ENCODE measurements at regions not wholly inside any gene's neighbourhood (a gene's known extent, or its start where the extent isn't known, plus 50 kb on each side); places are given as distances from the start of the nearest gene placed in this dataset.

DNA sequence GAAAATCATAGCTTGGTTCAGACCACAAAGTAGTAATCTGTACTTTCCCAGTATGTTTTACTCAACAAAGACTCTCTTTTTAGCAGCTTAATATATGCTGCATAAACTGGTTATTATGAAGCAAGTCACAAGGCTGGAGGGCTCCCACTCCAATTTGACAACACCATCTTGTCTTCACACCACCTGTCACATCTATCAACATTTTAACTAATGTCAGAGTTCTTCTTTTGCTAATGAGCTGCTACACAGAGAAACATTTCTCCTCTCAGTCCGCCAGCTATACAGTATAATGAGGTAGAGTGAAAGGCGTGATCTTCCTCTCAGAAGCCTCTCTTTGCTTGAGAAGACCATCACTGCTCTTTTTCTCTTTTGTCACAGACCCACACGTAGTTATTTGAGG, 230.1 kb downstream of the BARHL2 start:
- no peak for DNase-seq

DNA sequence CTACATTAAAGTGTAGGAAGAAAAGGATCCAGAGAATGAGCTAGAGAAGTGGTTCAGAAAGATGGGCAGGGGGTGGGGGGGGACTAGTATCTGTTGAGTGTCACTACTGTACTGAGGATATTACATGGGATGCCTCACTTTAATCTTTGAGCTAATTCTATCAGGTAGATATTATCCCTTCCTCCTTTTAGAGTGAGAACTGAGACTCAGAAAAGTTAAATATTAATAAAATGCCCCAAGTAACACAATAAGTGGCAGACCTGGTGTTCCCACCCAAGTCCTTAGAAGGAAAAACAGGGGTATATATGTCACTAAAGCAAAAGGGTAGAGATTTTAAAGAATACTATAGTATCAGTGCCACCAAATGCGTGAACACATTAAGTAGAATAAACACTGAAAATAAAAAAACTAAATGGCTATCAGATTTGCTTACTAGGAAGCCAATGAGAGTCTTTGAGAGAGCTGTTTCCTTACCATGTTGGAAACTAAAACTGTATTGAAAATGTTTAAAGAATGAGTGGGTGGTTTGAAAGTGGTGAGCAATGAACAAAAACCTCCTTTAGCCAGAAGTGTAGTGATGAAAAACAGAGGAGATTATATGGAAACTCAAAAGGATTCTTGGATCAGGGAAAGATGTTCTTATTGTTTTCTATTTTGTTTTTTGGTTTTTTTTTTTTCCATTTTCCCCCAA, 230.8 kb downstream of the BARHL2 start:
- no peak for DNase-seq

DNA sequence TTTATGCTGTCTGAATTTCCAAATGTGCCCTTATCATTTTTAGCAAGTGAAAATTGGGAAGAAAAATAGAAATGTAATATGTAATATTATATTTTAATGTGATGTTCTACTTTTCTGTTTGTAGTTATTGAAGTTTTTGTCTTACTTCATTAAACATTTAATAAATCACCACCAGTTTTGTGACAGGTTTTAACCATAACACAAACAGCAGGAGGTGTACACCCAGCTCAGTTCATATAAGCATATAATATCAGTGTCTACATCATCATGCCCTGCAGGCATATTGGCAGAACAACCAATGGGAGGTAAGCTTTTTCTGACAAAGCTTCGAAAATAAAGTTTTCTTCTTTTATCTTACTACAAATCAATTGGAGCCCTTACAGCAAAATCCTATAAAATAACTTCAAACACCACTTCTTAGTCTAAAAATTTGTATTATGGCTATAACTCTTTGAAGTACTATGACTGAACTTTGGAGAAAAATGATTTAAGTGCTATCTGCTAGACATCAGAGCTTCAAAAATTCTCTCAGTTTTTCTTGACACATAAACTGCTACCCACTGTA, 236.7 kb downstream of the BARHL2 start:
- DNase-seq, result no peak

DNA sequence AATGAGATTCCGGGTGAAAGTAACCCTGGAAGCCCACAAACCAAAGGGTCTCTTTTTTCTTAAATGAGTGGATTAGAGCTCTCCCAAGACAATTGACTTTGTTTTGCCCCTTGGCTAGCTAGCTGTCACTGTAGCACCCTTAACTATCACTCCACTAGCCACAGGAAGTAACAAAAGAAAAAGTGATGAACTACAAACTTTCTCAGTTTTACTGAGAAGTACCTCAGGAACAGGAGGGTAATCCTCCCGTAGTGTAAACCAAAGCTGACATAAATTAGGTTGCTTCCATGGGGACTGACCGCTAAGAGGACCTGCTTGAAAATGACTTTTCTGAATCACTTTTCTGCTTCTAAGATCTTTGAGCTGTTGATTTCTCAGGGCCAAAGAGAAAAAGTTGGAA, 240.1 kb downstream of the BARHL2 start:
- DNase-seq, result no peak

DNA sequence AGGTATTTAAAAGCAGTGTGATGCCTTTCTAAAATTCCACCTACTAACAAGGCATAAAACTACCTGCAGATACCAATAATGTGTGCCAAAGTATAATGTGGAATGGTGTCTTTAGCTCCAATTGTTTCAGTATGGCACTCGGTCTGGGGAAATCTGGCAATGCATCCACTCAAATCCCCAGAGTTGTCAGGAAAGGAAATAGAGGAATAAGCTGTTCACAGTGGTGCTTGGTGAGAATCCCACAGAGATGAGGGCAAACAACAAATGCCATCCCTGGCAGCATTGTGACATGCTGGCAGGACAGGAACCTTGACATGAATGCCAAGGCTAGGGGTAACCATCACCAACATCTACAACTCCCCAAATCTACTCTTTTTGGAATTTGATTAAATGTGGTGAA, 240.7 kb downstream of the BARHL2 start:
- DNase-seq, result no peak

DNA sequence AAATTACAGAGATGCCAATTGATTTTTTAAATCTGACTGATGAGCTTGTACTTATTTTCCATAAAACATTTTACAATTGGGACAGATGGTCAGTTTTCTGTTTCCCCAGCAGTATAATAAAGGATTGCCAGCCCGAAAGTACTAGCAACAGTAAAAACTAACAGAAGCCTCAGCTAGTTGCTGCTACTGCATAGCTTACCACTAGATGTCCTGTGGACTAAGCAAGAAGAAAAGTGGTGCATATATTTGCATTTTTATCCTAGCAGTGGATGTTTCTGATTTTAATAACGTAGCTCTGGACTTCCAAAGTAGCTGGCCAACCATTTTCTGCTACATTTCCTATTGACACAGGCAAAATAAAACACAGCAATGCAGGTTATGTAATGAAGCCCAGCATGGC, 241.5 kb downstream of the BARHL2 start:
- no peak for DNase-seq

DNA sequence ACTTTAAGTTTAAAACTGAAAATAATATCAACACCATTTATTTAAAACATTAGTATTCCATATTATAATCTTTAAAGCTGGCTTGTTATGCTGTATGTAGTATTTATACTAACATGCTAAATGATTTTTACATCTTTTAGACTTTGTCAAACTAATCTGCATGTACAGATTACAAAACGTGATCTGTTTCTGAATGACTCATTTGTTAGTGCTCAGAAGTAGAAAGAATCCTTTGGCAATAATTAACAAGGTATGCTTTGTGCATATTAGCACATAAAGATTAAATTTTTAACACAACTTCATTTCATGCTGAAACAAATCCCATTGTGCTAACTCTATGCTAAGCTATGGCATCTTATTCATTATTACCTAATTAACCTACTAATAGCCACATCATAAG, 242.4 kb downstream of the BARHL2 start:
- DNase-seq, result no peak

DNA sequence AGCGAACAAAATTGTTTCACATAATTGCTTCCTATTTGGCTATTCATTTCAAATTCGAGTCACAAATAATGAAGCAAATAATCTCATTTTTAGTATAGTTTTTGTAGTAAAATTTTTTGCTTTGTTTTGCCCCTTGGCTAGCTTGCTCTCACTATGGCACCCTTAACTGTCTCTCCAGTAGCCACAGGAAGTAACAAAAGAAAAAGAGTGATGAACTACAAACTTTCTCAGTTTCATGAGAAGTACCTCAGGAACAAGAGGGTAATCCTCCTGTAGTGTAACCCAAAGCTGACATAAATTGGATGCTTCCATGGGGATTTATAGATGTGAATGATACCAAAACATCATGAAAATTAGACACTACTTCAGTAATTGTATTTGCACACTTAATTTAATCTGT, 242.9 kb downstream of the BARHL2 start:
- DNase-seq, result no peak

DNA sequence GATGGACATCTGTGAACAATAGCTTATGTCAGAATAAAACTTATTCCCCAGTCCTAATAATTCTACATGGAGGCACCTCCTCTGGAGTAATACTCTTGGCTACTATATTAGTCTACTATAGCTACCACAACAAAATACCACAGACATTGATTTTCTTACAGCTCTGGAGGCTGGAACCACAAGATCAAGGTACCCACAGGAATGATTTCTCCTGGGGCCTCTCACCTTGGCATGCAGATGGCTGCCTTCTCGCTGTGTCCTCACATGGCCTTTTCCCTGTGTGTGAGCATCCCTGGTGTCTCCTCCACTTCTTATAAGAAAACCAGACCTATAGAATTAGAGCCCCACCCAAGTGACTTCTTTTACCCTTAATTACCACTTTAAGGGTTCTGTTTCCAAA, 244.3 kb downstream of the BARHL2 start:
- no peak for DNase-seq

DNA sequence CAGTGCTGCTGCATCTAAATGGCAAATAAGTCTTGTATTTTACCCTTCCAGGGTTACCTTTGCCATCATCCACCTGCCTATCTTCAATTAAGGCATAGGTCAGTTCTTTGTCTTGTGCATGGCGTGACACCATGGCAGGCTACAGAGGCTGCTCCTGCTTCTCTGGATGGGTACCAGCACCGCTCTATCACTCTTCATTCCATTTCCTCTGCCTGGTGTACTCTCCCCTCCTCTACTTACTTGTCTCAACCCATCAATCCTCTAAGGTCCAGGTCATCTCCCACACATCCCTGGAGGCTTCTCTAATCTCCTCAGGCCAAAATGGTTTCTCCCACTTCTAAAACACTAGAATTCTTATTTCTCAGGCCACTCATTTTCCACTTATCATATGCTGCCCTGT, 257.5 kb downstream of the BARHL2 start:
- no peak for DNase-seq

DNA sequence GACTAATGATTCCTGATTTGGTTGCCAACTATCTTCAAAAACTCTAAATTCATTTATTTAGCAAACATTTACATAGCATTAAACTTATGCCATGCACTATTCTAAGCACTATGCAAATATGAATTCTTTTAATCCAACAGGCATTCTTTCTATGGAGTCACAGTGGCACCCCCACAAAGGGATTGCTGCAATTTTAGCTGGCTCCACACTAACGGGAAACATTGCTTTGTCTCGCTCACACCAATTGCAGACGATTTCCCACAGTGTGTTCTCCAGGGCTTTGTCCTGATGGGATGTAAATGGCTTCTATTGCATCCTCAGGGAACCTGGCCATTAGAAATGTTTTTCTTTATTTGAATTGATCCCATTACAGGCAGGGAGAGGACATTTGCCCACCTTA, 259.1 kb downstream of the BARHL2 start:
- no peak for DNase-seq

DNA sequence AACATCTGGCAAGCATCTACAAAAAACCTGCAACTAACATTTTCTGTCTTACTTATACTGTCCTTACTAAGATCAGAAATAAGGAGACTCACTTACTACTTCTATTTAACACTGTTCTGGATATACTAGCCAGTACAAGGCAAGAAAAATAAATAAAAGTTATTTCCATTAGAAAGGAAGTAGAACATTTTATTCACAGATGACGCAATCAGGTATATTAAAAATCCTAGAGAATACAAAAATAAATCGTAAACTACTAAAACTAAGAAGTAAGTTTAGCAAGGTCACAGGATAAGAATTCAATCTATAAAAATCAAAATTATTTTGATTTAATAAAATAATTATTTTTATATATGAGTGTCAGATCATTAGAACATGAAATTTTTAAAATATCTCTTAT, 264.6 kb downstream of the BARHL2 start:
- DNase-seq, result no peak

DNA sequence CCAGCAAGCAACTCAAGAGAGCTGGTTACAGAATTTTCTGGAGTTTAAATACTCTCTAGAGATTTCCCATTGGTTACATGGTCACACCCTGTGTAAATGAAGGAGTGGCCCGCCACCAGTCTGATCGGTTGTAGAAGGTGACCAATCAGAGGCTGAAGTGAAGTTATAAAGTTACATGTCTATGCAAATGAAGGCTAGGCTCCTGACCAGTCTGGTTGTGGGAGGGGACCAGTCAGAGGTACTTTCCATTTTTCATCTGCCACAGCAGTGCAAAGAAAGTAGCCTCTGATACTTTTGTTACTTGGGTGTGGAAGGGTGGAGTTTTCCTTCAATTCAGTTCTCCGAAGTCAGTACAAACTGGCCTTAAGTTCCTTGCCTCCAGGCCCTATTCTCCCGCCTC, 273.7 kb downstream of the BARHL2 start:
- no peak for DNase-seq

DNA sequence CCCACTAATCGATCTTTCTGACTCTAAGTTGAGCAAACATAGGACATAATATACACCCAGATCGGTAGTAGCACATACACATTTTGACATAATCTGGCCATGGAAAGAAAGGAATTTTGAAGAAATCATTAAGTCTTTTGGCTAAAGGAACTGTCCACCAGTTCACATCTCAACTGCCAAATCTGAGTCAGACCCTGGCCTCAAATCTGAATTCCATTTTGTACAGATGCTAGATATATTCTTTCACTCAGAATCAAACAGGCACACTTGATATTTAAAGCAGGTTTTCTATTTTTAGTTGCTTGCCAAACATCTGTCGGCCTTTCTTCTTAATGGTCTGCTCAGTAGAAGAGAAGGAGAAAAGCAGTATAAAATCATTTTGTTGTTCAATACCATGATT, 281.8 kb downstream of the BARHL2 start:
- no peak for DNase-seq

DNA sequence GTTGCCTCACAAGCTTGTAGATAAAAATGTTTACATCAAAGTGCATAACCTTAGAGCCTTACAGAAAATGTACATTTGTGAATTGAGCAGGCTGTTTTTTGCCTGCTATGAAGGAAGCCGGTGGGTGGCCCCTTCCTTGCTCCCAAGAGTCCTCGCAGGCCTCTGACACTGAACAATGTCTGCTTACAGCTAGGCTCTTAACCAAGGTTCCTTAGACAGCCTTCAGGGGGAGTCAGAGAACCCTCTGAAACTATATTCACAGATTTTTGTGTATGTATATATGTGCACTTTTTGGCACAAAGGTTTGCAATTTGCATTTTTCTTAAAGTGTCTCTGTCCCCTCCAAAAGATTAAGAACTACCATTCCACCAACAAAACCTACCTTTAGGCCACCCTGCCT, 282.6 kb downstream of the BARHL2 start:
- no peak for DNase-seq

DNA sequence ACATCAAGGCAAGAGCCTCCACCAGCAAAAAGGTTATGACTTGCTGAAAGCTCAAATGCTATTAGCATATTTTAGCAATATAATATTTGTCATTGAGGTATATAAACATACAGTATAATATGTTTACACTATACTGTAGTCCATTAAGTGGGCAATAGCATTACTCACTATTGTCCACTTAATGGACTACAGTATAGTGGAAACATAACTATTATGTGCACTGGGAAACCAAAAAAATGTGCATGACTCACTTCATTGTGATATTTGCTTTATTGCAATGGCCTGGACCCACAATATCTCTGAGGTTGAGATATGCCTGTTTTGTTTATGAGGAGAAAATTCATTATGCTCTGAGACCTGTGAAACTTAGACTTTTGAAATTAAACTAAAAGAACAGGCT, 300.0 kb downstream of the BARHL2 start:
- DNase-seq, result peak; percentile 41

DNA sequence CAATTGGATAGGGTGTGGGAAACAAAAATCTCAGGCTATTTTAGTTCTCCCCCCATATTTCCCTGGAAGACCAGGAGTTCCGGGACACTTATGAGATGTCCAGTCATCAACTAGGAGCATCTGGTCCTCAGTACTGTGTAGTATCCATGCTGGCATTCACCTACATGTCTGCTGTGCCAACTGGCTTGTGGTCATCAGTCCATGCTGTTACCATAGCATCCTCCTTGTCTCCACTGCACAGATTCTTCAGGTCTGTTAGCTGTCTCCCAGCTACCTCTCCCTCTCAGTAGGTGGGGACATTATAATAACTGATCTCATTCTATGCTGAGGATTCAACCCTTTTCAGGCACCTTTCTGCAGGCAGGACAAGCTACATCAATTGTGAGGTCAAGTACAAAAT, 302.9 kb downstream of the BARHL2 start:
- no peak for DNase-seq

DNA sequence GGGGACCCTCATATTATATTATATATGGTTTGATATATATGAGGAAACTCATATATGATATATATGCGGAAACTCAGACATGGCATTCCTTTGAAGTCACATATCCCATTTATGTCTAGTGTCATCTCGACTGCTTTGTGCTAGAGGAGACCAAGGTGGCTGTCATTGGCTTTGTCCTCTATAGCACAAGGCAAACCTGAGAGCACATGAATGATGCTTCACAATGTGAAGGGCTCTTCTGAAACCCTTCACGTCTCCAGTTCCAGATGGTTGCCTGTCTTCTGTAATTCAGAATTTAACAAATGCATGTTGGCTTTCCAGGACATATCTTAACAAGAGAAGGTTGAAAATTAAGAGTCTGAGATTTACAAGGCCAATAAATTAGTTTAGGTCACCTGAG, 303.6 kb downstream of the BARHL2 start:
- DNase-seq, result no peak

DNA sequence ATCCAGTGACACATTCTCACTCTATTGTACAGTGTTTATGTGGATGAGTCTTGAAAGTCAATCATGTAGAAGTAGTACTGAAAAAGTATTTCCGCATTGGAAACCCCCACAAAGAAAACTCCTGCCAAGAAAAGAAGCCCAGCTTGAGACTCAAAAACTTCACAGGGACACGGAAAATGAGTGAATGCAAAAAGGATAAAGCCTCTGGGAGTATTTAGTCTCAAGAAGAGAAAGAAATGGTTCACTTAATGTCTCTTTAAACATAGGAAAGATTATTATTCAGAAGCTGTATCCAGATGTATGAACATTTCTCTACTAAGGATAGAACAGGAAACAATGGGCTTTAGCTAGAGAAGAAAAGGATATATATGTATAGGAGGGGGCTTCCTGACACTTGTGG, 304.5 kb downstream of the BARHL2 start:
- no peak for DNase-seq

DNA sequence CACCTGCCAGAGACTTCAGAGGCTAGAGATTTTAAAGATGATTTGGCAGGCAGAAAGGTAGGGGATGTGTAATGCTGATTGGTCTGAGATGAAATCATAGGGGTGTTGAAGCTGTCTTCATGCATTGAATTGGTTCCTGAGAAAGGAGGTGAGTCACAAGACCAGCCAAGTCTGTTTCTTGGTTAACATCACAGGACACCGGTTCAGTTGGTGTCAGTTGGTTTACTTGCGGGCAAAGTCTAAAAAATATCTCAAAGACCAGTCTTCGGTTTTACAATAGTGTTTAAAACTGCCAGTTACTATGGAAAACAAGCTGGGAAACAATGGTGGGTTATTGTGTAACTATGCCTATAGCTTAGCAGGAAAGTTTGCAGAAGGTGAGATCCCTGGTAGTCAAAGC, 305.9 kb downstream of the BARHL2 start:
- no peak for DNase-seq

DNA sequence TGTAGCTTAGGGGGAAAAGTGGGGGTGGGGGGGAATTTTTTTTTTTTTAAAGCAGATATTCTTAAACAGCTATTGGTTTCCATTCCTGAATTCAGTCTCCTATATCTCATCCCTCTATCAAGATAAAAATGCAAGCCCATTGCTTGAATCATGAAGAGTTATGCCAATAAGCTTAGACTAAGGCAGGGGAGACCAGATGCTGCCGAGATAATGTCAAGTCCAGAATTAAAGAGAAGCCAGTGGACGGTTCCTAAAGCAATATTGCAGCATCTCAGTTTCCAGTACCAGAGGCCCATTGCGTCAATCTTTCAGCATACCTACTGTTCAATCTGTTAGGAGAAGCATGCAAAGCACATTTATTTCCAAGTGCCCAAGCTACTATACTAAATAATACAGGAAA, 309.4 kb downstream of the BARHL2 start:
- DNase-seq, result no peak

DNA sequence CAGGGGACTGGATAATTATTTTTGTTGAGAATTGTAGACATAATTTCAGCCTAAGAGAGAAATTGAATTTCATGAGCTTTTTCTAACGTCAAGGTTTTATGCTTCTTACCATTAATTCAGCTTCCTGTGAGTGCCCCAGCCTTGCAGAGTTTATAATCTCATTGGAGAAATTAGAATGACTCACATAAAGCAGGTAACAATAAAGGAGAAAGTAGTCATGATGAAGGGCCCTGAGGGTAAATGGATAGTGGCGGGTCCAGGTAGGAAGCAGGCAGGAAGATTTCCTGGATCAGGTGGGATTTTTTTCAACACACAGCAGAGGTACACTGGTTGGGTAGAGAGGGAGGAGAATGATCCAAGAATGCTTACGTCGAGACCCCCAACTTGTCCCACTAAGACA, 311.4 kb downstream of the BARHL2 start:
- DNase-seq, result no peak

DNA sequence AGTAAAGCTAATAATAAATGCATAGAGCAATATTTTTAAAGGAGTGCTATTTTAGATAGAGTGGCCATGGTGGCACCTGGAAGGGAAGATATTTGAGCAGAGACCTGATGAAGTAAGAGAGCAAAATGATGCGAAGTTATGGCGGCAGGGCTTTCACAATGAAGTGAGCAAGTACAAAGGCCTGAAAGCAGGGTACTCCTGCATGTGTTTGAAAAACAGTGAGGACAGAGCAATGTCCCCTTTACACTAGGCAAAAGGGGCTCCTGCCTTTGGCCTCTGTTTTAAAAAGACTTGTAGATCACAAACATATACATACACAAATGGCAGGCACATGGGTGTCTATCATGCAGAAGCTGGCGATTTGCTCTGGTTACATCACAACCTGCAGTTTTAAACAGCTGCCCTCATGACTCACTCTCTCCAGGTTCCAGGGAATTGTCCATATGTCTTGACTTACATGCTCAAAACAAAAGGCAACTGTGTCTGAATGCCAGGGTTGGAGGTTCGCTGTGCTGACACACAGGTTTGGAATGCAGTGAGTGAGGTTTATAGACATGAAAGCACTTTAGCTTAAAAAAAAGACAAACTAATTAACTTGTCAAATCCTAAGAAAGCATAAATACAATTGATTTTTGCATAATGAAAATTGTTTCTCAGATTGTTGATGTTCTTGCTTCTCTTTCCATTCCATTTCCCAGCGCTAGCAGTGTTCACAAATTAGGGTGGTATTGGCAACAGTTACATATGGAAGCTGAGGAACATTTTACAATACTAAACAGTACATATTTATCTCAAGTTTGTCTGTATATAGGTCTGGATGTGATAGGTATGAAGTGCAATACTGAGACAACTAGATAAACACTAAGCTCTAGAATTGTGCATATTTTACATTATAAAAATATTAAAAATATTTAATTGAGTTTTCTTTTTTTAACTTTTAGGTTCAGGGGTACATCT, 313.9 kb downstream of the BARHL2 start:
- DNase-seq, result peak; percentile 98

DNA sequence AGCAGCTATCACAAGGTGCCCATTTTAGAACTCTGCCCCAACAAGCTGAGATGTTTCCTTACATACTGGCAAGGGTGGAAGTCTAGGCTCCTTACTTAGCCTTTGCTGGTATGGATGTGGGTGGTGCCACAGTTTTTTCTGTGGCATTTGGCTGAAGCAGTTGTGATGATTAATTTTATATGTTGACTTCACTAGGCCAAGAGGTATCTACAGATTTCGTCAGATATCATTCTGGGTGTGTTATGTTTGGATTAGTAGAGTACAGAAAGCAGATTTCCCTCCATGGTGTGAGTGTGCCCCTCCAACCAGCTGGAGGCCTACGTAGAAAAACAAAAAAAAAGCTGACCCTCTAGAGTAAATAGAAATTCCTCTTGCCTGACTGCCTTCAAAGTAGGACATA, 317.0 kb downstream of the BARHL2 start:
- DNase-seq, result peak; percentile 41

Measured in NCI-H226 (cell line).